SU-DHL-6 (cell line): ENCODE measurements at regions not wholly inside any gene's neighbourhood (a gene's known extent, or its start where the extent isn't known, plus 50 kb on each side); places are given as distances from the start of the nearest gene placed in this dataset.

Experiments
- H2AFZ ChIP-seq: fragments of 200-600 bp; sonication (generic); 2 replicates; pipeline ENCODE4 v1.6.1; 2014; ENCODE audit warnings: low read depth, mild to moderate bottlenecking, moderate library complexity, mixed read lengths, antibody characterized with exemption, low read length; ENCODE audit not compliant: severe bottlenecking
- H3F3A ChIP-seq: fragments of 200-600 bp; shearing (Covaris generic); 2 replicates; pipeline ENCODE4 v1.6.0; 2016; ENCODE audit warnings: antibody characterized with exemption, mild to moderate bottlenecking; ENCODE audit not compliant: insufficient read depth
- H3K27ac ChIP-seq: fragments of 200-600 bp; sonication (generic); 2 replicates; pipeline ENCODE4 v1.5.1; 2016; ENCODE audit warnings: low read depth, mild to moderate bottlenecking, low read length, moderate library complexity, mixed read lengths
- H3K27me3 ChIP-seq: fragments of 200-600 bp; sonication (generic), shearing (Covaris generic); 2 replicates; pipeline ENCODE4 v1.6.0; 2014; ENCODE audit warnings: mild to moderate bottlenecking, low read length
- H3K36me3 ChIP-seq: fragments of 200-600 bp; sonication (generic); 2 replicates; pipeline ENCODE4 v1.6.1; 2014; ENCODE audit warnings: mild to moderate bottlenecking, low read length, mixed read lengths
- H3K4me2 ChIP-seq: fragments of 300-600, 200-600 bp; shearing (Covaris generic), sonication (generic); 2 replicates; pipeline ENCODE4 v1.6.0; 2014; ENCODE audit warnings: low read length, low read depth, mild to moderate bottlenecking; ENCODE audit not compliant: poor library complexity, severe bottlenecking
- H3K4me3 ChIP-seq: fragments of 200-600 bp; sonication (generic); 2 replicates; pipeline ENCODE4 v1.5.1; 2014; ENCODE audit warnings: antibody characterized with exemption, low read length, mild to moderate bottlenecking, mixed read lengths; ENCODE audit not compliant: insufficient read depth, poor library complexity, severe bottlenecking
- H3K79me2 ChIP-seq: fragments of 200-600 bp; sonication (generic); 2 replicates; pipeline ENCODE4 v1.6.1; 2014; ENCODE audit warnings: mild to moderate bottlenecking, low read length, moderate library complexity; ENCODE audit not compliant: insufficient read depth
- H3K9ac ChIP-seq: fragments of 200-600 bp; sonication (generic); 2 replicates; pipeline ENCODE4 v1.7.0; 2014; ENCODE audit warnings: mild to moderate bottlenecking, low read length
- H3K9me2 ChIP-seq: fragments of 200-600 bp; sonication (generic); replicated peaks from 2 replicates; pipeline ENCODE4 v1.6.1; 2014; ENCODE audit warnings: low read length; ENCODE audit not compliant: insufficient read depth
- H3K9me3 ChIP-seq: fragments of 200-600 bp; sonication (generic); 2 replicates; pipeline ENCODE4 v1.6.1; 2014; ENCODE audit warnings: low read length, mixed read lengths; ENCODE audit not compliant: insufficient read depth
- H4K20me1 ChIP-seq: fragments of 200-600 bp; sonication (generic); 2 replicates; pipeline ENCODE4 v1.6.1; 2014; ENCODE audit warnings: low read depth, mild to moderate bottlenecking, antibody characterized with exemption, low read length, moderate library complexity, mixed read lengths
- EZH2phosphoT487 ChIP-seq: fragments of 200-600 bp; sonication (generic), shearing (Covaris generic); conservative IDR thresholded peaks from 2 replicates; pipeline ENCODE4 v1.6.1; 2018; ENCODE audit warnings: mild to moderate bottlenecking, antibody characterized with exemption, low read length, moderate library complexity, mixed read lengths
- TF ChIP-seq, protein P1 (sequence below): fragments of 200-600 bp; sonication (generic); IDR thresholded peaks from one replicate; pipeline ENCODE4 v1.5.1; 2017; ENCODE audit warnings: antibody characterized with exemption, mild to moderate bottlenecking, low read length, moderate library complexity; ENCODE audit not compliant: insufficient read depth, poor library complexity, severe bottlenecking

DNA sequence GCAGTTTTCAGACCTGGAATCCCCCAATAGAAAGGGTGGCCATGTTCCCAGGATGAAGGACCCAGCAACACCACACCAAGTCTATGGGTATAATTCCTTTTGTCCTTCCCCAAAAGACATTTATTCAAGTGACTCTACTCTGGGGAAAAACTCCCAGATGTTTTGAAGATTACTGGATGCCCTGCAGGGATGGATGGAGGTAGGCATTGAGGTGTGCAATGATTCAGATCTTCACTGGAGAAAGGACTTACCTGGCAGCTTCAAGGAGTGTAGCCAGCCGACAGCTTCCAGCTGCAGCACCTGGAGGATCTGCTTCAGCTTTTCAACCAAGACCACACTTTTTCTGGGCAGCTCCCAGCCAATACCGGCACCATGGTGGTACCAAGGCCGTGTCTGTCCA, 172.0 kb downstream of the BAMBI start:
- Histone ChIP-seq H3K27me3 (no peaks in the 10 kb centered on the region), H3K4me2 (no peak overlapping the region), H3K9me3 (0 out of 2 replicates have a peak, but pooled peaks cover 5% of the 10 kb centered on the region), H3K36me3 (no peaks in the 10 kb centered on the region), H4K20me1 (no peaks in the 10 kb centered on the region), H3K4me3 (no peak overlapping the region), H3K79me2 (no peaks in the 10 kb centered on the region), H3K9ac (no peak overlapping the region), H2AFZ (no peak overlapping the region), H3F3A (no peaks in the 10 kb centered on the region), H3K9me2 (no peaks in the 10 kb centered on the region), H3K27ac (no peak overlapping the region)
- TF ChIP-seq, protein P1, sequence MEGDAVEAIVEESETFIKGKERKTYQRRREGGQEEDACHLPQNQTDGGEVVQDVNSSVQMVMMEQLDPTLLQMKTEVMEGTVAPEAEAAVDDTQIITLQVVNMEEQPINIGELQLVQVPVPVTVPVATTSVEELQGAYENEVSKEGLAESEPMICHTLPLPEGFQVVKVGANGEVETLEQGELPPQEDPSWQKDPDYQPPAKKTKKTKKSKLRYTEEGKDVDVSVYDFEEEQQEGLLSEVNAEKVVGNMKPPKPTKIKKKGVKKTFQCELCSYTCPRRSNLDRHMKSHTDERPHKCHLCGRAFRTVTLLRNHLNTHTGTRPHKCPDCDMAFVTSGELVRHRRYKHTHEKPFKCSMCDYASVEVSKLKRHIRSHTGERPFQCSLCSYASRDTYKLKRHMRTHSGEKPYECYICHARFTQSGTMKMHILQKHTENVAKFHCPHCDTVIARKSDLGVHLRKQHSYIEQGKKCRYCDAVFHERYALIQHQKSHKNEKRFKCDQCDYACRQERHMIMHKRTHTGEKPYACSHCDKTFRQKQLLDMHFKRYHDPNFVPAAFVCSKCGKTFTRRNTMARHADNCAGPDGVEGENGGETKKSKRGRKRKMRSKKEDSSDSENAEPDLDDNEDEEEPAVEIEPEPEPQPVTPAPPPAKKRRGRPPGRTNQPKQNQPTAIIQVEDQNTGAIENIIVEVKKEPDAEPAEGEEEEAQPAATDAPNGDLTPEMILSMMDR, result no peak
- no peak for TF ChIP-seq EZH2phosphoT487

DNA sequence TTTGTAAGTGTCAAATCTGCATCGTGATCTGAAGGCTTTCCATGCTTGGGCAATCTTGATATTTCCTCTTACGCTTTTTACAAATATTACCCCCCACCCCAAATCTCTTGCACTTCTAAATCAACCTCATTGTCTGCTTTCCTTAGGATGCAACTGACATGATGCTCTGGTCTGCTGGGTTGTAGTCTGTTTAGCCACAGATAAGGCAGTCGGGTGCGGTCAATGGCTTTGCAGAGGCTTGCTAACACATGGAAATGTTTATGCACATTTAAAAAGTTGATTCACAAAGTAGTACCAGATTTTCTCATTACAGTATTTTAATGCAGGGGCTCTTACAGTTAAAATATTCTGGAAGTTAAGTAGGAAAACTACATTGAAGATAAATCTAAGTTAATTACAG, 172.5 kb downstream of the BAMBI start:
- no peaks in the 10 kb centered on the region for H3K27me3 ChIP-seq

DNA sequence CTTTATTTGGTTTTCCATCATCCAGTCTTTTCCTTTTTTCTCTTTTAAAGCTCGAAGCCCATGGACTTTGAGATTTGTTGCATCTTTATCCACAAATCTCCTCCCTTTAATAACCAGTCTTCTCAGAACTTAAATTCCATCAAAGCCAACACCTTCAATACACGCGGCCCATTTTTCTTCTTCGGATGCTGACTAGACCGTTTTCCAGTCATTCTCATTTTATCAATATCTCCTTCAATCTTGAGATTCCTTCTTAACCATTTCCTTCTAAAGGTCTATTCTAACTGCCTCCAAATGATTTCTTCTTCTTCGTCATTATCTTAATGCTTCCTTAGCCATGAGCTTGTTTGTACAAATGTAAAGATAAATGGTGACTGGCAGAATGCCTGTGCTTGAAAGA, 173.5 kb downstream of the BAMBI start:
- Histone ChIP-seq H4K20me1 (no peaks in the 10 kb centered on the region), H3K27ac (no peak overlapping the region), H3K9me2 (no peaks in the 10 kb centered on the region), H3K4me2 (no peak overlapping the region), H3K4me3 (no peak overlapping the region), H3K9me3 (no peaks in the 10 kb centered on the region), H3K9ac (no peak overlapping the region), H3F3A (no peaks in the 10 kb centered on the region), H2AFZ (no peak overlapping the region), H3K36me3 (no peaks in the 10 kb centered on the region), H3K79me2 (no peaks in the 10 kb centered on the region), H3K27me3 (no peaks in the 10 kb centered on the region)
- TF ChIP-seq EZH2phosphoT487, result no peak
- TF ChIP-seq, protein P1, result no peak

More for the DNA sequence above, 172.5 kb downstream of the BAMBI start:
- Histone ChIP-seq H3K9me3 (0 out of 2 replicates have a peak, but pooled peaks cover 5% of the 10 kb centered on the region), H3K79me2 (no peaks in the 10 kb centered on the region), H3K9ac (no peak overlapping the region), H4K20me1 (no peaks in the 10 kb centered on the region), H3F3A (no peaks in the 10 kb centered on the region), H3K9me2 (no peaks in the 10 kb centered on the region), H3K4me2 (no peak overlapping the region), H3K4me3 (no peak overlapping the region), H2AFZ (no peak overlapping the region), H3K27ac (no peak overlapping the region), H3K36me3 (no peaks in the 10 kb centered on the region)
- TF ChIP-seq, protein P1, result no peak
- no peak for TF ChIP-seq EZH2phosphoT487
